DOHH2 (cell line): ENCODE measurements at regions not wholly inside any gene's neighbourhood (a gene's known extent, or its start where the extent isn't known, plus 50 kb on each side); places are given as distances from the start of the nearest gene placed in this dataset.

Experiments
- EZH2phosphoT487 ChIP-seq: fragments of 200-600 bp; sonication (generic); IDR thresholded peaks from 2 replicates; pipeline ENCODE4 v1.6.1; 2017; ENCODE audit warnings: borderline replicate concordance, mild to moderate bottlenecking, antibody characterized with exemption, low read length, moderate library complexity, mixed read lengths
- TF ChIP-seq, protein P1 (sequence below): fragments of 200-600 bp; sonication (generic); IDR thresholded peaks from one replicate; pipeline ENCODE4 v1.5.1; 2014; ENCODE audit warnings: antibody characterized with exemption, mild to moderate bottlenecking, low read depth, low read length; ENCODE audit not compliant: poor library complexity, severe bottlenecking

DNA sequence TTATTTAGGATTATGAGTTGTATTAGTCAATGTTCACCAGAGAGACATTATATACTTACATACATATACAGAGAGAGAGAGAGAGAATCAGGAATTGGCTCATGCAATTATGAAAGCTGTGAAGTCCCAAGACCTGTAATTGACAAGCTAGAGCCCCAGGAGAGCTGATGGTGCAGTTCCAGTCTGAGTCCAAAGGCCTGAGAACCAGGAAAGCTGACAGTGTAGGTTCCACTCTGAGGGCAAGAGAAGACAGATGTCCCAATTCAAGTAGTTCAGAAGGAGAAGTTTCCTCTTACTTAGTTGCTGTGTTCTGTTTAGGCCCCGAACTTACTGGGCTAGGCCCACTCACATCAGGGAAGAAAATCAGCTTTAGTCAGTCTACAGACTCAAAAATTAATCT lies 76.4 kb upstream of the FICD start:
- TF ChIP-seq, protein P1, sequence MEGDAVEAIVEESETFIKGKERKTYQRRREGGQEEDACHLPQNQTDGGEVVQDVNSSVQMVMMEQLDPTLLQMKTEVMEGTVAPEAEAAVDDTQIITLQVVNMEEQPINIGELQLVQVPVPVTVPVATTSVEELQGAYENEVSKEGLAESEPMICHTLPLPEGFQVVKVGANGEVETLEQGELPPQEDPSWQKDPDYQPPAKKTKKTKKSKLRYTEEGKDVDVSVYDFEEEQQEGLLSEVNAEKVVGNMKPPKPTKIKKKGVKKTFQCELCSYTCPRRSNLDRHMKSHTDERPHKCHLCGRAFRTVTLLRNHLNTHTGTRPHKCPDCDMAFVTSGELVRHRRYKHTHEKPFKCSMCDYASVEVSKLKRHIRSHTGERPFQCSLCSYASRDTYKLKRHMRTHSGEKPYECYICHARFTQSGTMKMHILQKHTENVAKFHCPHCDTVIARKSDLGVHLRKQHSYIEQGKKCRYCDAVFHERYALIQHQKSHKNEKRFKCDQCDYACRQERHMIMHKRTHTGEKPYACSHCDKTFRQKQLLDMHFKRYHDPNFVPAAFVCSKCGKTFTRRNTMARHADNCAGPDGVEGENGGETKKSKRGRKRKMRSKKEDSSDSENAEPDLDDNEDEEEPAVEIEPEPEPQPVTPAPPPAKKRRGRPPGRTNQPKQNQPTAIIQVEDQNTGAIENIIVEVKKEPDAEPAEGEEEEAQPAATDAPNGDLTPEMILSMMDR: no peak
- no peak for TF ChIP-seq EZH2phosphoT487
